IPS-18c (cell line): ENCODE measurements at regions not wholly inside any gene's neighbourhood (a gene's known extent, or its start where the extent isn't known, plus 50 kb on each side); places are given as distances from the start of the nearest gene placed in this dataset.

ENCODE experiments used
- H3K4me3 ChIP-seq: 2 replicates; pipeline ENCODE4 v1.7.0; 2013; ENCODE audit warnings: low read depth, mild to moderate bottlenecking, low read length, moderate library complexity; ENCODE audit not compliant: insufficient read depth
- H3K9me3 ChIP-seq: one replicate; pipeline ENCODE4 v1.6.1; 2013; ENCODE audit warnings: mild to moderate bottlenecking, low read length, moderate library complexity; ENCODE audit not compliant: control insufficient read depth, insufficient read depth

- Histone ChIP-seq H3K9me3 (no peaks in the 10 kb centered on the region), H3K4me3 (no peak overlapping the region)
Measured at GRCh38 chr7:35386816-35387706, 133.2 kb upstream of the TBX20 start.

GRCh38 chr7:35386082-35386815 lies 132.3 kb upstream of the TBX20 start:
- Histone ChIP-seq H3K9me3 (no peaks in the 10 kb centered on the region), H3K4me3 (no peak overlapping the region)

GRCh38 chr7:35384761-35385700 lies 131.1 kb upstream of the TBX20 start:
- Histone ChIP-seq H3K4me3 (no peak overlapping the region), H3K9me3 (no peaks in the 10 kb centered on the region)

- Histone ChIP-seq H3K4me3 (no peak overlapping the region), H3K9me3 (no peaks in the 10 kb centered on the region)
Measured at GRCh38 chr7:35380739-35381224, 126.9 kb upstream of the TBX20 start.

- H3K4me3 ChIP-seq, result no peak overlapping the region
- H3K9me3 ChIP-seq, result no peaks in the 10 kb centered on the region
Measured at GRCh38 chr7:35379481-35379880, 125.6 kb upstream of the TBX20 start.

GRCh38 chr7:35375516-35375915 lies 121.6 kb upstream of the TBX20 start:
- Histone ChIP-seq H3K9me3 (no peaks in the 10 kb centered on the region), H3K4me3 (no peak overlapping the region)

- Histone ChIP-seq H3K9me3 (no peaks in the 10 kb centered on the region), H3K4me3 (no peak overlapping the region)
Measured at GRCh38 chr7:35374858-35375257, 121.0 kb upstream of the TBX20 start.

- no peaks in the 10 kb centered on the region for H3K9me3 ChIP-seq
- H3K4me3 ChIP-seq, result no peak overlapping the region
Measured at GRCh38 chr7:35371221-35371620, 117.3 kb upstream of the TBX20 start.

GRCh38 chr7:35370687-35371086 lies 116.8 kb upstream of the TBX20 start:
- no peaks in the 10 kb centered on the region for H3K9me3 ChIP-seq
- H3K4me3 ChIP-seq, result no peak overlapping the region

- H3K9me3 ChIP-seq, result no peaks in the 10 kb centered on the region
- H3K4me3 ChIP-seq, result no peak overlapping the region
Measured at GRCh38 chr7:35366167-35367155, 112.6 kb upstream of the TBX20 start.

GRCh38 chr7:35365523-35365922 lies 111.6 kb upstream of the TBX20 start:
- Histone ChIP-seq H3K9me3 (no peaks in the 10 kb centered on the region), H3K4me3 (no peak overlapping the region)

GRCh38 chr7:35362341-35362740 lies 108.4 kb upstream of the TBX20 start:
- no peaks in the 10 kb centered on the region for H3K9me3 ChIP-seq
- H3K4me3 ChIP-seq, result no peak overlapping the region

GRCh38 chr7:35359423-35359822 lies 105.5 kb upstream of the TBX20 start:
- no peaks in the 10 kb centered on the region for H3K9me3 ChIP-seq
- H3K4me3 ChIP-seq, result no peak overlapping the region

- no peak overlapping the region for H3K4me3 ChIP-seq
Measured at GRCh38 chr7:35356495-35356894, 102.6 kb upstream of the TBX20 start.

GRCh38 chr7:35355911-35356310 lies 102.0 kb upstream of the TBX20 start:
- H3K4me3 ChIP-seq, result no peak overlapping the region
- H3K9me3 ChIP-seq, result no peaks in the 10 kb centered on the region

More at GRCh38 chr7:35356495-35356894, 102.6 kb upstream of the TBX20 start:
- no peaks in the 10 kb centered on the region for H3K9me3 ChIP-seq

- no peak overlapping the region for H3K4me3 ChIP-seq
- H3K9me3 ChIP-seq, result peaks cover 2% of the 10 kb centered on the region
Measured at GRCh38 chr7:35355199-35355598, 101.3 kb upstream of the TBX20 start.
